WTC11 (cell line): ENCODE measurements at regions not wholly inside any gene's neighbourhood (a gene's known extent, or its start where the extent isn't known, plus 50 kb on each side); places are given as distances from the start of the nearest gene placed in this dataset.

ENCODE experiments used
- ATAC-seq: fragments of 200-7000 bp; cut with Tn5 transposase; 2 replicates; pipeline ENCODE4 v1.10.0; 2021; ENCODE audit warnings: mild to moderate bottlenecking, moderate library complexity
- CTCF ChIA-PET: fragments of 300-600 bp; sonication (Branson Sonifier 250); formaldehyde crosslinking; loops from one replicate; lab custom pipeline; 2021; ENCODE audit warnings: antibody characterized with exemption; lab: Charles Lee
- POLR2A ChIA-PET: fragments of 350-600 bp; sonication (Branson Sonifier 250); formaldehyde crosslinking; loops from one replicate; lab custom pipeline; 2021; ENCODE audit warnings: antibody characterized with exemption; lab: Charles Lee
- DNase-seq: peaks from one replicate; pipeline ENCODE4 v3.0.0; 2021; ENCODE audit warnings: low spot score
- H3K27ac Mint-ChIP-seq: 2 replicates; pipeline ENCODE4 v1.8.0; 2021; ENCODE audit warnings: mixed read lengths
- H3K27me3 Mint-ChIP-seq: 2 replicates; pipeline ENCODE4 v1.8.0; 2021; ENCODE audit warnings: low read depth, mild to moderate bottlenecking, moderate library complexity, mixed read lengths
- H3K36me3 Mint-ChIP-seq: 2 replicates; pipeline ENCODE4 v1.8.0; 2021; ENCODE audit warnings: mixed read lengths
- H3K4me1 Mint-ChIP-seq: 2 replicates; pipeline ENCODE4 v1.8.0; 2022; ENCODE audit warnings: mixed read lengths
- H3K4me3 Mint-ChIP-seq: 2 replicates; pipeline ENCODE4 v1.8.0; 2021; ENCODE audit warnings: mild to moderate bottlenecking, moderate library complexity, mixed read lengths
- H3K9me3 Mint-ChIP-seq: 2 replicates; pipeline ENCODE4 v1.8.0; 2021; ENCODE audit warnings: mixed read lengths
- ATF2 ChIP-seq: sonication (generic); formaldehyde crosslinking; IDR thresholded peaks from 2 replicates; pipeline ENCODE4 v1.8.1; 2022; ENCODE audit warnings: low read depth, missing genetic modification reagents, borderline replicate concordance
- ELF4 ChIP-seq: sonication (generic); formaldehyde crosslinking; IDR thresholded peaks from 2 replicates; pipeline ENCODE4 v1.8.1; 2022; ENCODE audit warnings: low read depth, mild to moderate bottlenecking, moderate library complexity, missing genetic modification reagents
- EMX1 ChIP-seq: fragments of 250-450 bp; sonication (Bioruptor Pico); IDR thresholded peaks from 2 replicates; pipeline ENCODE4 v1.8.0; 2021; ENCODE audit warnings: mild to moderate bottlenecking
- FOXJ3 ChIP-seq: sonication (generic); formaldehyde crosslinking; IDR thresholded peaks from 2 replicates; pipeline ENCODE4 v1.9.0; 2021; ENCODE audit warnings: missing genetic modification reagents, mild to moderate bottlenecking, borderline replicate concordance
- GTF2I ChIP-seq: fragments of 250-450 bp; sonication (Bioruptor Pico); conservative IDR thresholded peaks from 2 replicates; pipeline ENCODE4 v1.4.0; 2021; ENCODE audit warnings: mild to moderate bottlenecking
- JAZF1 ChIP-seq: fragments of 250-450 bp; sonication (Bioruptor Pico); IDR thresholded peaks from 2 replicates; pipeline ENCODE4 v1.9.0; 2021; ENCODE audit warnings: moderate library complexity, mild to moderate bottlenecking, inconsistent platforms
- JUN ChIP-seq: sonication (generic); formaldehyde crosslinking; IDR thresholded peaks from 2 replicates; pipeline ENCODE4 v1.8.0; 2023; ENCODE audit warnings: mild to moderate bottlenecking, missing genetic modification reagents
- NFYB ChIP-seq: sonication (generic); formaldehyde crosslinking; conservative IDR thresholded peaks from 2 replicates; pipeline ENCODE4 v1.8.0; 2022; ENCODE audit warnings: low read depth, missing genetic modification reagents
- NR1H2 ChIP-seq: sonication (generic); formaldehyde crosslinking; IDR thresholded peaks from 2 replicates; pipeline ENCODE4 v1.9.0; 2021; ENCODE audit warnings: mild to moderate bottlenecking, moderate library complexity, missing genetic modification reagents
- TCF7 ChIP-seq: sonication (generic); formaldehyde crosslinking; IDR thresholded peaks from 2 replicates; pipeline ENCODE4 v1.8.0; 2022; ENCODE audit warnings: mild to moderate bottlenecking, low read depth, missing genetic modification reagents, moderate library complexity
- ZBTB21 ChIP-seq: sonication (generic); formaldehyde crosslinking; IDR thresholded peaks from 2 replicates; pipeline ENCODE4 v1.8.1; 2023; ENCODE audit warnings: mild to moderate bottlenecking, missing genetic modification reagents, borderline replicate concordance
- ZNF423 ChIP-seq: fragments of 250-450 bp; sonication (Bioruptor Pico); IDR thresholded peaks from 2 replicates; pipeline ENCODE4 v2.1.2; 2022; ENCODE audit warnings: mild to moderate bottlenecking, moderate library complexity
- ZNF512 ChIP-seq: sonication (generic); formaldehyde crosslinking; IDR thresholded peaks from 2 replicates; pipeline ENCODE4 v1.8.1; 2022; ENCODE audit warnings: missing genetic modification reagents, borderline replicate concordance
- TF ChIP-seq, protein P1 (sequence below): fragments of 250-450 bp; sonication (Bioruptor Pico); IDR thresholded peaks from 2 replicates; pipeline ENCODE4 v1.9.0; 2021; ENCODE audit warnings: mild to moderate bottlenecking
- TF ChIP-seq, protein P2 (sequence below): sonication (generic); formaldehyde crosslinking; IDR thresholded peaks from 2 replicates; pipeline ENCODE4 v1.8.0; 2022; ENCODE audit warnings: mild to moderate bottlenecking, missing genetic modification reagents
- TF ChIP-seq, protein P3 (sequence below): sonication (generic); formaldehyde crosslinking; IDR thresholded peaks from 2 replicates; pipeline ENCODE4 v1.8.1; 2022; ENCODE audit warnings: mild to moderate bottlenecking, moderate library complexity, missing genetic modification reagents
- TF ChIP-seq, protein P4 (sequence below): fragments of 250-450 bp; sonication (Bioruptor Pico); IDR thresholded peaks from 2 replicates; pipeline ENCODE4 v1.9.0; 2021; ENCODE audit warnings: mild to moderate bottlenecking, borderline replicate concordance
- TF ChIP-seq, protein P5 (sequence below): sonication (generic); formaldehyde crosslinking; IDR thresholded peaks from 2 replicates; pipeline ENCODE4 v1.8.0; 2022; ENCODE audit warnings: missing genetic modification reagents

DNA sequence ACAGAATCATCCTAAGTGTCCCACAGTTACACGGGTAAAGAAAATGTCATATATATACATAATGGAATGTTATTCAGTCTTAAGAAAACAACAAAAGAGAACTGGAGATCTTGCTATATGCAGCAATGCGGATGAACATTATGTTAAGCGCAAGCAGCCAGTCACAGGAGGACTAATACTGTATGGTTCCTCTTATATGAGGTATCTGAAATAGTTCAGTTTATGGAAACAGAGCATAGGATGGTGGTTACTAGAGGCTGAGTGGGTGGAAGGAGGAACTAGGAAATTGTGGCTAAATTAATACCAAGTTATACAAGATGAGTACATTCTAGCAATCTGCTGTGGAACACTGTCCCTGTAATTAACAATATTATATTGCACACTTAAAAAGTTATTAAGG is 834.3 kb downstream of the KCNT2 start:
- H3K36me3 Mint-ChIP-seq: no peaks in the 10 kb centered on the region
- TF ChIP-seq, protein P1, sequence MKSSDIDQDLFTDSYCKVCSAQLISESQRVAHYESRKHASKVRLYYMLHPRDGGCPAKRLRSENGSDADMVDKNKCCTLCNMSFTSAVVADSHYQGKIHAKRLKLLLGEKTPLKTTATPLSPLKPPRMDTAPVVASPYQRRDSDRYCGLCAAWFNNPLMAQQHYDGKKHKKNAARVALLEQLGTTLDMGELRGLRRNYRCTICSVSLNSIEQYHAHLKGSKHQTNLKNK (CRISPR knock-in tag): no peak
- TF ChIP-seq, protein P2, sequence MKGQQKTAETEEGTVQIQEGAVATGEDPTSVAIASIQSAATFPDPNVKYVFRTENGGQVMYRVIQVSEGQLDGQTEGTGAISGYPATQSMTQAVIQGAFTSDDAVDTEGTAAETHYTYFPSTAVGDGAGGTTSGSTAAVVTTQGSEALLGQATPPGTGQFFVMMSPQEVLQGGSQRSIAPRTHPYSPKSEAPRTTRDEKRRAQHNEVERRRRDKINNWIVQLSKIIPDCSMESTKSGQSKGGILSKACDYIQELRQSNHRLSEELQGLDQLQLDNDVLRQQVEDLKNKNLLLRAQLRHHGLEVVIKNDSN (CRISPR knock-in tag): no peak
- TF ChIP-seq, protein P3, sequence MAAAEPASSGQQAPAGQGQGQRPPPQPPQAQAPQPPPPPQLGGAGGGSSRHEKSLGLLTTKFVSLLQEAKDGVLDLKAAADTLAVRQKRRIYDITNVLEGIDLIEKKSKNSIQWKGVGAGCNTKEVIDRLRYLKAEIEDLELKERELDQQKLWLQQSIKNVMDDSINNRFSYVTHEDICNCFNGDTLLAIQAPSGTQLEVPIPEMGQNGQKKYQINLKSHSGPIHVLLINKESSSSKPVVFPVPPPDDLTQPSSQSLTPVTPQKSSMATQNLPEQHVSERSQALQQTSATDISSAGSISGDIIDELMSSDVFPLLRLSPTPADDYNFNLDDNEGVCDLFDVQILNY: no peak
- TF ChIP-seq ELF4 (CRISPR knock-in tag) (no peak), FOXJ3 (CRISPR knock-in tag) (no peak), ATF2 (CRISPR knock-in tag) (no peak), JUN (CRISPR knock-in tag) (no peak), EMX1 (CRISPR knock-in tag) (no peak)
- TF ChIP-seq, protein P4, sequence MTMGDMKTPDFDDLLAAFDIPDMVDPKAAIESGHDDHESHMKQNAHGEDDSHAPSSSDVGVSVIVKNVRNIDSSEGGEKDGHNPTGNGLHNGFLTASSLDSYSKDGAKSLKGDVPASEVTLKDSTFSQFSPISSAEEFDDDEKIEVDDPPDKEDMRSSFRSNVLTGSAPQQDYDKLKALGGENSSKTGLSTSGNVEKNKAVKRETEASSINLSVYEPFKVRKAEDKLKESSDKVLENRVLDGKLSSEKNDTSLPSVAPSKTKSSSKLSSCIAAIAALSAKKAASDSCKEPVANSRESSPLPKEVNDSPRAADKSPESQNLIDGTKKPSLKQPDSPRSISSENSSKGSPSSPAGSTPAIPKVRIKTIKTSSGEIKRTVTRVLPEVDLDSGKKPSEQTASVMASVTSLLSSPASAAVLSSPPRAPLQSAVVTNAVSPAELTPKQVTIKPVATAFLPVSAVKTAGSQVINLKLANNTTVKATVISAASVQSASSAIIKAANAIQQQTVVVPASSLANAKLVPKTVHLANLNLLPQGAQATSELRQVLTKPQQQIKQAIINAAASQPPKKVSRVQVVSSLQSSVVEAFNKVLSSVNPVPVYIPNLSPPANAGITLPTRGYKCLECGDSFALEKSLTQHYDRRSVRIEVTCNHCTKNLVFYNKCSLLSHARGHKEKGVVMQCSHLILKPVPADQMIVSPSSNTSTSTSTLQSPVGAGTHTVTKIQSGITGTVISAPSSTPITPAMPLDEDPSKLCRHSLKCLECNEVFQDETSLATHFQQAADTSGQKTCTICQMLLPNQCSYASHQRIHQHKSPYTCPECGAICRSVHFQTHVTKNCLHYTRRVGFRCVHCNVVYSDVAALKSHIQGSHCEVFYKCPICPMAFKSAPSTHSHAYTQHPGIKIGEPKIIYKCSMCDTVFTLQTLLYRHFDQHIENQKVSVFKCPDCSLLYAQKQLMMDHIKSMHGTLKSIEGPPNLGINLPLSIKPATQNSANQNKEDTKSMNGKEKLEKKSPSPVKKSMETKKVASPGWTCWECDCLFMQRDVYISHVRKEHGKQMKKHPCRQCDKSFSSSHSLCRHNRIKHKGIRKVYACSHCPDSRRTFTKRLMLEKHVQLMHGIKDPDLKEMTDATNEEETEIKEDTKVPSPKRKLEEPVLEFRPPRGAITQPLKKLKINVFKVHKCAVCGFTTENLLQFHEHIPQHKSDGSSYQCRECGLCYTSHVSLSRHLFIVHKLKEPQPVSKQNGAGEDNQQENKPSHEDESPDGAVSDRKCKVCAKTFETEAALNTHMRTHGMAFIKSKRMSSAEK (CRISPR knock-in tag): no peak
- TF ChIP-seq, protein P5, sequence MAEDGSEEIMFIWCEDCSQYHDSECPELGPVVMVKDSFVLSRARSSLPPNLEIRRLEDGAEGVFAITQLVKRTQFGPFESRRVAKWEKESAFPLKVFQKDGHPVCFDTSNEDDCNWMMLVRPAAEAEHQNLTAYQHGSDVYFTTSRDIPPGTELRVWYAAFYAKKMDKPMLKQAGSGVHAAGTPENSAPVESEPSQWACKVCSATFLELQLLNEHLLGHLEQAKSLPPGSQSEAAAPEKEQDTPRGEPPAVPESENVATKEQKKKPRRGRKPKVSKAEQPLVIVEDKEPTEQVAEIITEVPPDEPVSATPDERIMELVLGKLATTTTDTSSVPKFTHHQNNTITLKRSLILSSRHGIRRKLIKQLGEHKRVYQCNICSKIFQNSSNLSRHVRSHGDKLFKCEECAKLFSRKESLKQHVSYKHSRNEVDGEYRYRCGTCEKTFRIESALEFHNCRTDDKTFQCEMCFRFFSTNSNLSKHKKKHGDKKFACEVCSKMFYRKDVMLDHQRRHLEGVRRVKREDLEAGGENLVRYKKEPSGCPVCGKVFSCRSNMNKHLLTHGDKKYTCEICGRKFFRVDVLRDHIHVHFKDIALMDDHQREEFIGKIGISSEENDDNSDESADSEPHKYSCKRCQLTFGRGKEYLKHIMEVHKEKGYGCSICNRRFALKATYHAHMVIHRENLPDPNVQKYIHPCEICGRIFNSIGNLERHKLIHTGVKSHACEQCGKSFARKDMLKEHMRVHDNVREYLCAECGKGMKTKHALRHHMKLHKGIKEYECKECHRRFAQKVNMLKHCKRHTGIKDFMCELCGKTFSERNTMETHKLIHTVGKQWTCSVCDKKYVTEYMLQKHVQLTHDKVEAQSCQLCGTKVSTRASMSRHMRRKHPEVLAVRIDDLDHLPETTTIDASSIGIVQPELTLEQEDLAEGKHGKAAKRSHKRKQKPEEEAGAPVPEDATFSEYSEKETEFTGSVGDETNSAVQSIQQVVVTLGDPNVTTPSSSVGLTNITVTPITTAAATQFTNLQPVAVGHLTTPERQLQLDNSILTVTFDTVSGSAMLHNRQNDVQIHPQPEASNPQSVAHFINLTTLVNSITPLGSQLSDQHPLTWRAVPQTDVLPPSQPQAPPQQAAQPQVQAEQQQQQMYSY: no peak
- TF ChIP-seq, all 79 proteins: peak for 0
- no peak overlapping the region for H3K27ac Mint-ChIP-seq
- ATAC-seq (no peak), DNase-seq (no peak)
- H3K4me3 Mint-ChIP-seq: no peak overlapping the region
- ChIA-PET POLR2A (no interaction called here), CTCF (no interaction called here)
- H3K27me3 Mint-ChIP-seq: no peaks in the 10 kb centered on the region
- no peaks in the 10 kb centered on the region for H3K9me3 Mint-ChIP-seq
- H3K4me1 Mint-ChIP-seq: no peaks in the 10 kb centered on the region

DNA sequence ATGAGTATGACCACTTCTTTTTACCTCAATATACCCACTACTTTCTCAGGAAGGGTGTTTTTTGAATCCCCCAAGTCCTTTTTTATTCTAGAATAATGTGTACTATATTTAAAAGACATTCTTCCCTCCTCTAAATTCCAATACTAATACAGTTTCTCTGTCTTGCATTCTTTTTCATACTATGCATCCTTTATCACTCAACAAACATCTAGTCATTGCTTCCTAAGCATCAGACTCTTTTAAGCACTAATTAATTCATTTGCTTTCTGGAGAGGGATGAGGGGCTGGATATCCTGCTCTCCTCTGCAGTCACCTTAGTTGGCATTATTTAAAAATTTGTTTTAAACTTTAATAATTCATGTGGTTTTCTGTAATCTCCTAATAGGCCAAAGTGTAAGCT is 838.8 kb downstream of the KCNT2 start:
- no peak for TF ChIP-seq ZNF512 (CRISPR knock-in tag)
- TF ChIP-seq ZNF423 (CRISPR knock-in tag): no peak
- TF ChIP-seq, protein P3: no peak
- TF ChIP-seq NR1H2 (CRISPR knock-in tag): no peak
- no peak for TF ChIP-seq NFYB (CRISPR knock-in tag)
- TF ChIP-seq TCF7 (CRISPR knock-in tag): no peak
- TF ChIP-seq JAZF1 (CRISPR knock-in tag): no peak
- no peak for TF ChIP-seq GTF2I (CRISPR knock-in tag)
- no peak for TF ChIP-seq ZBTB21 (CRISPR knock-in tag)
- TF ChIP-seq, all 79 proteins: peak for 0
- Mint-ChIP-seq H3K36me3 (no peaks in the 10 kb centered on the region), H3K27me3 (no peaks in the 10 kb centered on the region), H3K4me1 (no peaks in the 10 kb centered on the region), H3K9me3 (no peaks in the 10 kb centered on the region), H3K4me3 (no peak overlapping the region), H3K27ac (no peak overlapping the region)
- DNase-seq: no peak
- no peak for ATAC-seq
- ChIA-PET CTCF (no interaction called here), POLR2A (no interaction called here)
